GM21576 (cell line): ENCODE measurements at regions not wholly inside any gene's neighbourhood (a gene's known extent, or its start where the extent isn't known, plus 50 kb on each side); places are given as distances from the start of the nearest gene placed in this dataset.
"Not testable (repeated sequence)": the region's sequence is repeated elsewhere in the genome, so short reads cannot be mapped to it uniquely, and the experiment has no call there.

Experiments
- ATAC-seq: cut with Tn5 transposase; IDR thresholded peaks from one replicate; pipeline ENCODE4 v1.9.1; 2021; ENCODE audit warnings: mild to moderate bottlenecking, moderate library complexity; ENCODE audit not compliant: unreplicated experiment

- ATAC-seq: no peak
These were observed 957.5 kb upstream of the CDH9 start for GRCh38 chr5:27995867-27996266.

- no peak for ATAC-seq
These were observed 939.9 kb upstream of the CDH9 start for GRCh38 chr5:27978322-27978721.

GRCh38 chr5:27969157-27969556 is 930.8 kb upstream of the CDH9 start:
- ATAC-seq: no peak

GRCh38 chr5:27963050-27963783 is 924.8 kb upstream of the CDH9 start:
- no peak for ATAC-seq

- no peak for ATAC-seq
These were observed 923.8 kb upstream of the CDH9 start for GRCh38 chr5:27962198-27962597.

- no peak for ATAC-seq
These were observed 908.7 kb upstream of the CDH9 start for GRCh38 chr5:27947088-27947487.

- ATAC-seq: no peak
These were observed 906.1 kb upstream of the CDH9 start for GRCh38 chr5:27944471-27944870.

- ATAC-seq: no peak
These were observed 900.6 kb upstream of the CDH9 start for GRCh38 chr5:27938989-27939388.

- no peak for ATAC-seq
These were observed 889.7 kb upstream of the CDH9 start for GRCh38 chr5:27928060-27928459.

- ATAC-seq: no peak
These were observed 872.8 kb upstream of the CDH9 start for GRCh38 chr5:27911216-27911615.

- no peak for ATAC-seq
These were observed 870.0 kb upstream of the CDH9 start for GRCh38 chr5:27908341-27908740.

- no peak for ATAC-seq
These were observed 868.7 kb upstream of the CDH9 start for GRCh38 chr5:27906931-27907601.

GRCh38 chr5:27906481-27906880 is 868.1 kb upstream of the CDH9 start:
- no peak for ATAC-seq

GRCh38 chr5:27900761-27901160 is 862.4 kb upstream of the CDH9 start:
- no peak for ATAC-seq

GRCh38 chr5:27876071-27876470 is 837.7 kb upstream of the CDH9 start:
- no peak for ATAC-seq

GRCh38 chr5:27875148-27875547 is 836.8 kb upstream of the CDH9 start:
- ATAC-seq: no peak

- ATAC-seq: no peak
These were observed 829.9 kb upstream of the CDH9 start for GRCh38 chr5:27868292-27868691.

GRCh38 chr5:27855491-27855890 is 817.1 kb upstream of the CDH9 start:
- ATAC-seq: no peak

GRCh38 chr5:27854243-27854852 is 816.0 kb upstream of the CDH9 start:
- ATAC-seq: no peak

- no peak for ATAC-seq
These were observed 806.9 kb upstream of the CDH9 start for GRCh38 chr5:27845248-27845647.

- not testable (repeated sequence) for ATAC-seq
These were observed 798.3 kb upstream of the CDH9 start for GRCh38 chr5:27836704-27837103.

- no peak for ATAC-seq
These were observed 794.5 kb upstream of the CDH9 start for GRCh38 chr5:27832886-27833285.
